Middle frontal gyrus (tissue), 1 donor: ENCODE measurements at regions not wholly inside any gene's neighbourhood (a gene's known extent, or its start where the extent isn't known, plus 50 kb on each side); places are given as distances from the start of the nearest gene placed in this dataset.
A peak's percentile ranks its signal among the peaks of the same experiment; 100 is the strongest.

Experiments
- DNase-seq: peaks from one replicate; pipeline ENCODE4 v3.0.0-alpha.2; 2015; ENCODE audit warnings: low spot score; ENCODE audit errors: extremely low spot score

- DNase-seq = peak; percentile 48
Observed at GRCh38 chr11:10931761-10932670, 74.2 kb upstream of the ZBED5 start.

- no peak for DNase-seq
Observed at GRCh38 chr11:10930972-10931760, 73.3 kb upstream of the ZBED5 start.

- no peak for DNase-seq
Observed at GRCh38 chr11:10930224-10930971, 72.5 kb upstream of the ZBED5 start.

- no peak for DNase-seq
Observed at GRCh38 chr11:10927538-10927937, 69.7 kb upstream of the ZBED5 start.

GRCh38 chr11:10926801-10927211 is 69.0 kb upstream of the ZBED5 start:
- no peak for DNase-seq

- DNase-seq = no peak
Observed at GRCh38 chr11:10925149-10925926, 67.5 kb upstream of the ZBED5 start.

- DNase-seq = no peak
Observed at GRCh38 chr11:10923882-10924281, 66.0 kb upstream of the ZBED5 start.

GRCh38 chr11:10922892-10923291 is 65.0 kb upstream of the ZBED5 start:
- no peak for DNase-seq

GRCh38 chr11:10920875-10921274 is 63.0 kb upstream of the ZBED5 start:
- no peak for DNase-seq

- DNase-seq = no peak
Observed at GRCh38 chr11:10920205-10920604, 62.4 kb upstream of the ZBED5 start.

- no peak for DNase-seq
Observed at GRCh38 chr11:10918698-10919097, 60.8 kb upstream of the ZBED5 start.

GRCh38 chr11:10918275-10918674 is 60.4 kb upstream of the ZBED5 start:
- no peak for DNase-seq

GRCh38 chr11:10917802-10918201 is 59.9 kb upstream of the ZBED5 start:
- DNase-seq = no peak

GRCh38 chr11:10916665-10917064 is 58.8 kb upstream of the ZBED5 start:
- DNase-seq = no peak

GRCh38 chr11:10914050-10914449 is 56.2 kb upstream of the ZBED5 start:
- DNase-seq = no peak

GRCh38 chr11:10913075-10913474 is 55.2 kb upstream of the ZBED5 start:
- no peak for DNase-seq

GRCh38 chr11:10911907-10912306 is 54.1 kb upstream of the ZBED5 start:
- DNase-seq = no peak

GRCh38 chr11:10909141-10909883 is 51.5 kb upstream of the ZBED5 start:
- no peak for DNase-seq

- no peak for DNase-seq
Observed at GRCh38 chr11:10908215-10908951, 50.5 kb upstream of the ZBED5 start.
